A673 (cell line): ENCODE measurements at regions not wholly inside any gene's neighbourhood (a gene's known extent, or its start where the extent isn't known, plus 50 kb on each side); places are given as distances from the start of the nearest gene placed in this dataset.

Experiments used
- CTCF ChIP-seq: fragments of 300-800, 200-600 bp; sonication (generic); conservative IDR thresholded peaks from 2 replicates; pipeline ENCODE4 v1.5.1; 2017; ENCODE audit warnings: low read depth, mild to moderate bottlenecking, antibody characterized with exemption, low read length, moderate library complexity, mixed read lengths
- EZH2 ChIP-seq: fragments of 200-600 bp; sonication (generic); IDR thresholded peaks from 2 replicates; pipeline ENCODE4 v1.6.1; 2017; ENCODE audit warnings: borderline replicate concordance, low read depth, mild to moderate bottlenecking, mixed read lengths, antibody characterized with exemption, low read length; ENCODE audit not compliant: poor library complexity, severe bottlenecking

GRCh38 chr11:115672999-115673411, 168.8 kb upstream of the CADM1 start:
- TF ChIP-seq CTCF (no peak), EZH2 (no peak)
